HEK293 (cell line): ENCODE measurements at regions not wholly inside any gene's neighbourhood (a gene's known extent, or its start where the extent isn't known, plus 50 kb on each side); places are given as distances from the start of the nearest gene placed in this dataset.

Source experiments
- CTCF ChIA-PET: fragments of 350-600 bp; formaldehyde crosslinking; extraction: SDS; loops from one replicate; lab custom pipeline; 2021; ENCODE audit warnings: antibody characterized with exemption; lab: Yijun Ruan, JAX
- POLR2A ChIA-PET: fragments of 300-600 bp; formaldehyde crosslinking; extraction: SDS; loops from one replicate; lab custom pipeline; 2020; ENCODE audit warnings: antibody characterized with exemption, inconsistent platforms; lab: Yijun Ruan, JAX
- H3K27ac ChIP-seq: fragments of 200-500 bp; sonication (Bioruptor generic); 2 replicates; pipeline ENCODE4 v1.5.1; 2014; ENCODE audit warnings: low read depth, low read length, control low read depth, inconsistent platforms; ENCODE audit errors: extremely low read depth
- H3K36me3 ChIP-seq, 2 experiments: fragments of 200-500 bp in 1 of 2; sonication (Bioruptor generic) in 1 of 2; 1 replicate in 1 of 2; 2 replicates in 1 of 2; pipeline ENCODE4 v1.5.1; 2014 to 2017; ENCODE audit warnings: inconsistent platforms in 2 of 2, low read length in 2 of 2; ENCODE audit not compliant: control insufficient read depth in 2 of 2, insufficient read depth in 1 of 2
- H3K4me1 ChIP-seq: fragments of 200-500 bp; sonication (Bioruptor generic); 2 replicates; pipeline ENCODE4 v1.5.1; 2014; ENCODE audit warnings: mild to moderate bottlenecking, low read length, inconsistent platforms; ENCODE audit not compliant: control insufficient read depth, insufficient read depth
- H3K4me3 ChIP-seq: 2 replicates; pipeline ENCODE4 v1.5.1; 2011; ENCODE audit warnings: low read depth, mild to moderate bottlenecking, control low read depth, low read length, moderate library complexity
- H3K9me3 ChIP-seq: fragments of 200-500 bp; sonication (Bioruptor generic); 2 replicates; pipeline ENCODE4 v1.5.1; 2014; ENCODE audit warnings: low read depth, low read length, inconsistent platforms; ENCODE audit not compliant: control insufficient read depth, insufficient read depth
- GLI4 ChIP-seq: fragments of 450-650 bp; formaldehyde crosslinking; IDR thresholded peaks from 2 replicates; pipeline ENCODE4 v1.5.1; 2016; ENCODE audit warnings: missing biosample characterization, missing genetic modification characterization
- KLF16 ChIP-seq: fragments of 450-650 bp; formaldehyde crosslinking; IDR thresholded peaks from 2 replicates; pipeline ENCODE4 v1.5.1; 2017; ENCODE audit warnings: missing biosample characterization, missing genetic modification characterization
- KLF9 ChIP-seq: fragments of 450-650 bp; formaldehyde crosslinking; IDR thresholded peaks from 2 replicates; pipeline ENCODE4 v1.5.1; 2016; ENCODE audit warnings: missing biosample characterization, missing genetic modification characterization, low read depth
- OSR2 ChIP-seq: fragments of 450-650 bp; formaldehyde crosslinking; IDR thresholded peaks from 2 replicates; pipeline ENCODE4 v1.5.1; 2016; ENCODE audit warnings: missing biosample characterization, missing genetic modification characterization
- ZBTB20 ChIP-seq: fragments of 450-650 bp; formaldehyde crosslinking; IDR thresholded peaks from 2 replicates; pipeline ENCODE4 v1.5.1; 2016; ENCODE audit warnings: missing biosample characterization, missing genetic modification characterization
- ZNF366 ChIP-seq: fragments of 450-650 bp; formaldehyde crosslinking; conservative IDR thresholded peaks from 2 replicates; pipeline ENCODE4 v1.5.1; 2016; ENCODE audit warnings: missing biosample characterization, missing genetic modification characterization
- ZNF426 ChIP-seq: fragments of 450-650 bp; formaldehyde crosslinking; IDR thresholded peaks from 2 replicates; pipeline ENCODE4 v1.5.1; 2017; ENCODE audit warnings: missing biosample characterization, missing genetic modification characterization, mild to moderate bottlenecking, inconsistent platforms, moderate library complexity
- ZNF660 ChIP-seq: fragments of 450-650 bp; IDR thresholded peaks from 2 replicates; pipeline ENCODE4 v1.5.1; 2018; ENCODE audit warnings: missing biosample characterization, mild to moderate bottlenecking, missing genetic modification characterization
- ZNF785 ChIP-seq: fragments of 450-650 bp; formaldehyde crosslinking; IDR thresholded peaks from 2 replicates; pipeline ENCODE4 v1.5.1; 2016; ENCODE audit warnings: missing biosample characterization, missing genetic modification characterization
- TF ChIP-seq, protein P1 (sequence below): fragments of 450-650 bp; formaldehyde crosslinking; IDR thresholded peaks from 2 replicates; pipeline ENCODE4 v1.5.1; 2016; ENCODE audit warnings: missing biosample characterization, missing genetic modification characterization
- TF ChIP-seq, protein P2 (sequence below): fragments of 450-650 bp; formaldehyde crosslinking; IDR thresholded peaks from 2 replicates; pipeline ENCODE4 v1.5.1; 2016; ENCODE audit warnings: missing biosample characterization, missing genetic modification characterization
- TF ChIP-seq, protein P3 (sequence below): fragments of 450-650 bp; formaldehyde crosslinking; IDR thresholded peaks from 2 replicates; pipeline ENCODE4 v1.5.1; 2016; ENCODE audit warnings: missing biosample characterization, missing genetic modification characterization, borderline replicate concordance
- TF ChIP-seq, protein P4 (sequence below): fragments of 450-650 bp; formaldehyde crosslinking; IDR thresholded peaks from 2 replicates; pipeline ENCODE4 v1.5.1; 2016; ENCODE audit warnings: missing biosample characterization, missing genetic modification characterization
- TF ChIP-seq, protein P5 (sequence below): fragments of 450-650 bp; formaldehyde crosslinking; IDR thresholded peaks from 2 replicates; pipeline ENCODE4 v1.5.1; 2016; ENCODE audit warnings: missing biosample characterization, missing genetic modification characterization
- TF ChIP-seq, protein P6 (sequence below): fragments of 450-650 bp; formaldehyde crosslinking; IDR thresholded peaks from 2 replicates; pipeline ENCODE4 v1.5.1; 2016; ENCODE audit warnings: missing biosample characterization, missing genetic modification characterization

DNA sequence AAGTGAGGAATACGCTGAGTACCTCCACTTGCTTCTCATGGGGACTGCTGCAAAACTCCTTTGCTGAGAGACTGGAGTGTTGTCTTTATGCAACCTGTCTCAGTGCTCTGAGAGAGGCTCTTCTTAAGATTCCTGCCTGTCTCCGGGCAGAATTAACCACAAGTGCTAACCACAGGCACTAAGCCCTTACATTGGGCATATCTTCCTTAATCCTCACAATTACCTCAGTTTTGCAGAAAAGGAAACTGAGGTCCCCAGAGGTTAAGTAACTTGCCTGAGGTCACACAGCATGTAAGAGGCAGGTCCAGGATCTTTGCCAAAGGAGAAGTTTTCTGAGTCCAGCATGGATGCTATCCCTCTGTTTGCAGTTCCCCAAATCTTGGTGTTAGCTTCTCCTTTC lies 86.0 kb downstream of the GP2 start:
- CTCF ChIA-PET, result no interaction called here
- Histone ChIP-seq H3K4me1 (no peaks in the 10 kb centered on the region), H3K4me3 (no peak overlapping the region), H3K36me3 (no peaks in the 10 kb centered on the region), H3K9me3 (no peaks in the 10 kb centered on the region), H3K27ac (no peak overlapping the region)
- POLR2A ChIA-PET, result no interaction called here
- TF ChIP-seq, protein P1, sequence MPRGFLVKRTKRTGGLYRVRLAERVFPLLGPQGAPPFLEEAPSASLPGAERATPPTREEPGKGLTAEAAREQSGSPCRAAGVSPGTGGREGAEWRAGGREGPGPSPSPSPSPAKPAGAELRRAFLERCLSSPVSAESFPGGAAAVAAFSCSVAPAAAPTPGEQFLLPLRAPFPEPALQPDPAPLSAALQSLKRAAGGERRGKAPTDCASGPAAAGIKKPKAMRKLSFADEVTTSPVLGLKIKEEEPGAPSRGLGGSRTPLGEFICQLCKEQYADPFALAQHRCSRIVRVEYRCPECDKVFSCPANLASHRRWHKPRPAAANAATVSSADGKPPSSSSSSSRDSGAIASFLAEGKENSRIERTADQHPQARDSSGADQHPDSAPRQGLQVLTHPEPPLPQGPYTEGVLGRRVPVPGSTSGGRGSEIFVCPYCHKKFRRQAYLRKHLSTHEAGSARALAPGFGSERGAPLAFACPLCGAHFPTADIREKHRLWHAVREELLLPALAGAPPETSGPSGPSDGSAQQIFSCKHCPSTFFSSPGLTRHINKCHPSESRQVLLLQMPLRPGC (tag by site-specific recombination), result no peak
- TF ChIP-seq ZNF660, result no peak
- no peak for TF ChIP-seq KLF9 (tag by site-specific recombination)
- TF ChIP-seq ZNF785 (tag by site-specific recombination), result no peak
- no peak for TF ChIP-seq GLI4 (tag by site-specific recombination)
- TF ChIP-seq, protein P2, sequence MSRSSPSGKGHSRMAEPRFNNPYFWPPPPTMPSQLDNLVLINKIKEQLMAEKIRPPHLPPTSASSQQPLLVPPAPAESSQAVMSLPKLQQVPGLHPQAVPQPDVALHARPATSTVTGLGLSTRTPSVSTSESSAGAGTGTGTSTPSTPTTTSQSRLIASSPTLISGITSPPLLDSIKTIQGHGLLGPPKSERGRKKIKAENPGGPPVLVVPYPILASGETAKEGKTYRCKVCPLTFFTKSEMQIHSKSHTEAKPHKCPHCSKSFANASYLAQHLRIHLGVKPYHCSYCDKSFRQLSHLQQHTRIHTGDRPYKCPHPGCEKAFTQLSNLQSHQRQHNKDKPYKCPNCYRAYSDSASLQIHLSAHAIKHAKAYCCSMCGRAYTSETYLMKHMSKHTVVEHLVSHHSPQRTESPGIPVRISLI, result no peak
- TF ChIP-seq ZBTB20 (tag by site-specific recombination), result no peak
- TF ChIP-seq ZNF426, result no peak
- no peak for TF ChIP-seq KLF16 (tag by site-specific recombination)
- no peak for TF ChIP-seq OSR2 (tag by site-specific recombination)
- TF ChIP-seq, protein P3, sequence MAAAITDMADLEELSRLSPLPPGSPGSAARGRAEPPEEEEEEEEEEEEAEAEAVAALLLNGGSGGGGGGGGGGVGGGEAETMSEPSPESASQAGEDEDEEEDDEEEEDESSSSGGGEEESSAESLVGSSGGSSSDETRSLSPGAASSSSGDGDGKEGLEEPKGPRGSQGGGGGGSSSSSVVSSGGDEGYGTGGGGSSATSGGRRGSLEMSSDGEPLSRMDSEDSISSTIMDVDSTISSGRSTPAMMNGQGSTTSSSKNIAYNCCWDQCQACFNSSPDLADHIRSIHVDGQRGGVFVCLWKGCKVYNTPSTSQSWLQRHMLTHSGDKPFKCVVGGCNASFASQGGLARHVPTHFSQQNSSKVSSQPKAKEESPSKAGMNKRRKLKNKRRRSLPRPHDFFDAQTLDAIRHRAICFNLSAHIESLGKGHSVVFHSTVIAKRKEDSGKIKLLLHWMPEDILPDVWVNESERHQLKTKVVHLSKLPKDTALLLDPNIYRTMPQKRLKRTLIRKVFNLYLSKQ (tag by site-specific recombination), result no peak
- TF ChIP-seq, protein P4, sequence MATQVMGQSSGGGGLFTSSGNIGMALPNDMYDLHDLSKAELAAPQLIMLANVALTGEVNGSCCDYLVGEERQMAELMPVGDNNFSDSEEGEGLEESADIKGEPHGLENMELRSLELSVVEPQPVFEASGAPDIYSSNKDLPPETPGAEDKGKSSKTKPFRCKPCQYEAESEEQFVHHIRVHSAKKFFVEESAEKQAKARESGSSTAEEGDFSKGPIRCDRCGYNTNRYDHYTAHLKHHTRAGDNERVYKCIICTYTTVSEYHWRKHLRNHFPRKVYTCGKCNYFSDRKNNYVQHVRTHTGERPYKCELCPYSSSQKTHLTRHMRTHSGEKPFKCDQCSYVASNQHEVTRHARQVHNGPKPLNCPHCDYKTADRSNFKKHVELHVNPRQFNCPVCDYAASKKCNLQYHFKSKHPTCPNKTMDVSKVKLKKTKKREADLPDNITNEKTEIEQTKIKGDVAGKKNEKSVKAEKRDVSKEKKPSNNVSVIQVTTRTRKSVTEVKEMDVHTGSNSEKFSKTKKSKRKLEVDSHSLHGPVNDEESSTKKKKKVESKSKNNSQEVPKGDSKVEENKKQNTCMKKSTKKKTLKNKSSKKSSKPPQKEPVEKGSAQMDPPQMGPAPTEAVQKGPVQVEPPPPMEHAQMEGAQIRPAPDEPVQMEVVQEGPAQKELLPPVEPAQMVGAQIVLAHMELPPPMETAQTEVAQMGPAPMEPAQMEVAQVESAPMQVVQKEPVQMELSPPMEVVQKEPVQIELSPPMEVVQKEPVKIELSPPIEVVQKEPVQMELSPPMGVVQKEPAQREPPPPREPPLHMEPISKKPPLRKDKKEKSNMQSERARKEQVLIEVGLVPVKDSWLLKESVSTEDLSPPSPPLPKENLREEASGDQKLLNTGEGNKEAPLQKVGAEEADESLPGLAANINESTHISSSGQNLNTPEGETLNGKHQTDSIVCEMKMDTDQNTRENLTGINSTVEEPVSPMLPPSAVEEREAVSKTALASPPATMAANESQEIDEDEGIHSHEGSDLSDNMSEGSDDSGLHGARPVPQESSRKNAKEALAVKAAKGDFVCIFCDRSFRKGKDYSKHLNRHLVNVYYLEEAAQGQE (tag by site-specific recombination), result no peak
- TF ChIP-seq, all 188 proteins: peak for 0

DNA sequence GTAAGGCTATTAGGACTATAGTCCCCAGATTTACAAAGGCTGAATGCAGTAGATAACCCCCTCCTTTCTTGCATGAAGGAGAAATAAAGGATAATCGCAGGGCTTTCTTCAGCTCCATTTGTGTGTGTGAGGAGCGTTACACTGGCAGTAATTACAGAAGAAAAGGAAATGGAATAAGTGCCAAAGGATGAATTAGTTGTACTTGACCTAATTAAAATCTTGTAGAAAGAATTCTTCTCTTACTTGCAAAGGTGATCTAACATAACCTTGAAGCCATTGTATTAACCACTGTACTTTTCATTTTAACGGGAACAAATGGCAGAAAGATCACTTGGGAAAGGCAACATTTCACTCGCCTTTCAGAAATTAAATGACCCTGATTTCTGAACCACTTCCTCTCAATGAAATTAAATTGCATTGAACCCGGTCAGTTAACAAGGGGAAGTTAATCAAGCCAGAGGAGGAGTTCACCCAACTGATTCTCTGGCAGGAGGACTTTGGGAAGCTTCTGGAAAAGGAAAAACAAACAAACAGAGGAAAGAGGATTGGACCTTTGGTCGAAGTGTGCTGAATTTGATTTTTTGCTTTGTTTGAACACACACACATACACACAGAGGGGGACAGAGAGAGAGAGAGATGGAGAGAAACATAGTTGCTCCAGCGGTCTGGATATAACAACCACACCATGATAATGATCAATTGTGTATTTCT lies 90.6 kb downstream of the GP2 start:
- Histone ChIP-seq H3K9me3 (no peaks in the 10 kb centered on the region), H3K36me3 (no peaks in the 10 kb centered on the region), H3K27ac (no peak overlapping the region), H3K4me1 (no peaks in the 10 kb centered on the region), H3K4me3 (no peak overlapping the region)
- POLR2A ChIA-PET, result no interaction called here
- CTCF ChIA-PET, result no interaction called here
- TF ChIP-seq, protein P5, sequence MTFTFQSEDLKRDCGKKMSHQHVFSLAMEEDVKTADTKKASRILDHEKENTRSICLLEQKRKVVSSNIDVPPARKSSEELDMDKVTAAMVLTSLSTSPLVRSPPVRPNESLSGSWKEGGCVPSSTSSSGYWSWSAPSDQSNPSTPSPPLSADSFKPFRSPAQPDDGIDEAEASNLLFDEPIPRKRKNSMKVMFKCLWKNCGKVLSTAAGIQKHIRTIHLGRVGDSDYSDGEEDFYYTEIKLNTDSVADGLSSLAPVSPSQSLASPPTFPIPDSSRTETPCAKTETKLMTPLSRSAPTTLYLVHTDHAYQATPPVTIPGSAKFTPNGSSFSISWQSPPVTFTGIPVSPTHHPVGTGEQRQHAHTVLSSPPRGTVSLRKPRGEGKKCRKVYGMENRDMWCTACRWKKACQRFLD, result no peak
- TF ChIP-seq, protein P6, sequence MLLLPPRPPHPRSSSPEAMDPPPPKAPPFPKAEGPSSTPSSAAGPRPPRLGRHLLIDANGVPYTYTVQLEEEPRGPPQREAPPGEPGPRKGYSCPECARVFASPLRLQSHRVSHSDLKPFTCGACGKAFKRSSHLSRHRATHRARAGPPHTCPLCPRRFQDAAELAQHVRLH (tag by site-specific recombination), result no peak
- TF ChIP-seq ZNF366 (tag by site-specific recombination), result no peak
